ENCODE measurements at regions not wholly inside any gene's neighbourhood (a gene's known extent, or its start where the extent isn't known, plus 50 kb on each side); places are given as distances from the start of the nearest gene placed in this dataset.
A peak's percentile ranks its signal among the peaks of the same experiment; 100 is the strongest.

- no peak for DNase-seq
Measured at GRCh38 chr12:28110329-28110728, 79.9 kb upstream of the CCDC91 start.

GRCh38 chr12:28114488-28114887, 75.8 kb upstream of the CCDC91 start:
- peak; percentile 52 for DNase-seq

- no peak for DNase-seq
Measured at GRCh38 chr12:28121433-28121832, 68.8 kb upstream of the CCDC91 start.

- no peak for DNase-seq
Measured at GRCh38 chr12:28121899-28122655, 68.2 kb upstream of the CCDC91 start.

- no peak for DNase-seq
Measured at GRCh38 chr12:28122756-28123155, 67.5 kb upstream of the CCDC91 start.

GRCh38 chr12:28127455-28127854, 62.8 kb upstream of the CCDC91 start:
- DNase-seq: no peak

GRCh38 chr12:28129031-28129430, 61.2 kb upstream of the CCDC91 start:
- DNase-seq: peak; percentile 4

GRCh38 chr12:28130234-28130624, 60.0 kb upstream of the CCDC91 start:
- DNase-seq: no peak

GRCh38 chr12:28130625-28131598, 59.3 kb upstream of the CCDC91 start:
- peak; percentile 98 for DNase-seq

- DNase-seq: no peak
Measured at GRCh38 chr12:28132398-28132797, 57.9 kb upstream of the CCDC91 start.

GRCh38 chr12:28135801-28136439, 54.3 kb upstream of the CCDC91 start:
- DNase-seq: no peak

- no peak for DNase-seq
Measured at GRCh38 chr12:28137414-28137813, 52.8 kb upstream of the CCDC91 start.

- DNase-seq: no peak
Measured at GRCh38 chr12:28140404-28140803, 49.9 kb upstream of the CCDC91 start.
